ENCODE measurements at regions not wholly inside any gene's neighbourhood (a gene's known extent, or its start where the extent isn't known, plus 50 kb on each side); places are given as distances from the start of the nearest gene placed in this dataset.
"Not testable (repeated sequence)": the region's sequence is repeated elsewhere in the genome, so short reads cannot be mapped to it uniquely, and the experiment has no call there.

- DNase-seq = not testable (repeated sequence)
These were observed 63.5 kb downstream of the UNC93B1 start for GRCh38 chr11:67940440-67940839.

- DNase-seq = not testable (repeated sequence)
These were observed 64.9 kb downstream of the UNC93B1 start for GRCh38 chr11:67938964-67939363.

- DNase-seq = not testable (repeated sequence)
These were observed 65.5 kb downstream of the UNC93B1 start for GRCh38 chr11:67938371-67938770.

- DNase-seq = not testable (repeated sequence)
These were observed 80.3 kb downstream of the UNC93B1 start for GRCh38 chr11:67923565-67923964.

- not testable (repeated sequence) for DNase-seq
These were observed 83.4 kb downstream of the UNC93B1 start for GRCh38 chr11:67920546-67920945.

GRCh38 chr11:67912184-67912583, 91.7 kb downstream of the UNC93B1 start:
- not testable (repeated sequence) for DNase-seq

GRCh38 chr11:67911211-67911610, 92.7 kb downstream of the UNC93B1 start:
- not testable (repeated sequence) for DNase-seq

GRCh38 chr11:67910803-67911202, 93.1 kb downstream of the UNC93B1 start:
- not testable (repeated sequence) for DNase-seq

GRCh38 chr11:67906969-67907368, 96.9 kb downstream of the UNC93B1 start:
- not testable (repeated sequence) for DNase-seq

GRCh38 chr11:67899462-67899861, 104.4 kb downstream of the UNC93B1 start:
- DNase-seq = not testable (repeated sequence)

- not testable (repeated sequence) for DNase-seq
These were observed 110.4 kb downstream of the UNC93B1 start for GRCh38 chr11:67893487-67893886.

- DNase-seq = not testable (repeated sequence)
These were observed 114.3 kb downstream of the UNC93B1 start for GRCh38 chr11:67889646-67890045.

- not testable (repeated sequence) for DNase-seq
These were observed 115.8 kb downstream of the UNC93B1 start for GRCh38 chr11:67888056-67888455.

GRCh38 chr11:67886672-67887071, 117.2 kb downstream of the UNC93B1 start:
- not testable (repeated sequence) for DNase-seq

GRCh38 chr11:67886207-67886606, 117.7 kb downstream of the UNC93B1 start:
- DNase-seq = not testable (repeated sequence)

GRCh38 chr11:67885574-67885973, 118.3 kb downstream of the UNC93B1 start:
- DNase-seq = not testable (repeated sequence)

- DNase-seq = not testable (repeated sequence)
These were observed 118.9 kb downstream of the UNC93B1 start for GRCh38 chr11:67884761-67885558.

GRCh38 chr11:67884073-67884757, 119.7 kb downstream of the UNC93B1 start:
- not testable (repeated sequence) for DNase-seq

GRCh38 chr11:67882304-67882703, 121.6 kb downstream of the UNC93B1 start:
- DNase-seq = not testable (repeated sequence)

GRCh38 chr11:67881836-67882235, 122.1 kb downstream of the UNC93B1 start:
- DNase-seq = not testable (repeated sequence)

GRCh38 chr11:67880594-67881196, 123.2 kb downstream of the UNC93B1 start:
- DNase-seq = not testable (repeated sequence)

- DNase-seq = not testable (repeated sequence)
These were observed 125.2 kb downstream of the UNC93B1 start for GRCh38 chr11:67878666-67879065.

- DNase-seq = not testable (repeated sequence)
These were observed 126.6 kb downstream of the UNC93B1 start for GRCh38 chr11:67877316-67877715.

All from skin of body (tissue), 1 donor.